ENCODE measurements at regions not wholly inside any gene's neighbourhood (a gene's known extent, or its start where the extent isn't known, plus 50 kb on each side); places are given as distances from the start of the nearest gene placed in this dataset.
"Not testable (repeated sequence)": the region's sequence is repeated elsewhere in the genome, so short reads cannot be mapped to it uniquely, and the experiment has no call there.

- not testable (repeated sequence) for TF ChIP-seq CTCF (IDR thresholded peaks at IDR 0.05); POLR2A (IDR thresholded peaks at IDR 0.05); POLR2AphosphoS5 (IDR thresholded peaks at IDR 0.05; ENCODE audit: insufficient read depth in 1 of 2, low read depth in 1 of 2)
Observed at GRCh38 chr2:89874810-89875595, 1183.5 kb downstream of the RPIA start.

All from vagina (tissue), 2 donors.